ENCODE measurements at regions not wholly inside any gene's neighbourhood (a gene's known extent, or its start where the extent isn't known, plus 50 kb on each side); places are given as distances from the start of the nearest gene placed in this dataset.
"Not testable (repeated sequence)": the region's sequence is repeated elsewhere in the genome, so short reads cannot be mapped to it uniquely, and the experiment has no call there.

DNA sequence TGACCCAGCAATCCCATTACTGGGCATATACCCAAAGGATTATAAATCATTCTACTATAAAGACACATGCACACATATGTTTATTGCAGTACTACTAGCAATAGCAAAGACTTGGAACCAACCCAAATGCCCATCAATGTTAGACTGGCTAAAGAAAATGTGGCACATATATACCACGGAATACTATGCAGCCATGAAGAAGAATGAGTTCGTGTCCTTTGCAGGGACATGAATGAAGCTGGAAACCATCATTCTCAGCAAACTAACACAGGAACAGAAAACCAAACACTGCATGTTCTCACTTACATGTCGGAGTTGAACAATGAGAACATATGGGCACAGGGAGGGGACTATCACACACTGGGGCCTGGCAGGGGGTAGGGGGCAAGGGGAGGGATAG is 183.0 kb downstream of the HACE1 start:
- not testable (repeated sequence) for DNase-seq (ENCODE audit: low read depth); H3K4me3 ChIP-seq (ENCODE audit: low read depth, low read length)

DNA sequence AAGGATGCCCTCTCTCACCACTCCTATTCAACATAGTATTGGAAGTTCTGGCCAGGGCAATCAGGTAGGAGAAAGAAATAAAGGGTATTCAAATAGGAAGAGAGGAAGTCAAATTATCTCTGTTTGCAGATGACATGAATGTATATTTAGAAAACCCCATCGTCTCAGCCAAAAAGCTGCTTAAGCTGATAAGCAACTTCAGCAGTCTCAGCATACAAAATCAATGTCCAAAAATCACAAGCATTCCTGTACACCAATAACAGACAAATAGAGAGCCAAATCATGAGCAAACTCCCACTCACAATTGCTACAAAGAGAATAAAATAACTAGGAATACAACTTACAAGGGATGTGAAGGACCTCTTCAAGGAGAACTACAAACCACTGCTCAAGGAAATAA is 184.6 kb downstream of the HACE1 start:
- DNase-seq (ENCODE audit: low read depth) = not testable (repeated sequence)

DNA sequence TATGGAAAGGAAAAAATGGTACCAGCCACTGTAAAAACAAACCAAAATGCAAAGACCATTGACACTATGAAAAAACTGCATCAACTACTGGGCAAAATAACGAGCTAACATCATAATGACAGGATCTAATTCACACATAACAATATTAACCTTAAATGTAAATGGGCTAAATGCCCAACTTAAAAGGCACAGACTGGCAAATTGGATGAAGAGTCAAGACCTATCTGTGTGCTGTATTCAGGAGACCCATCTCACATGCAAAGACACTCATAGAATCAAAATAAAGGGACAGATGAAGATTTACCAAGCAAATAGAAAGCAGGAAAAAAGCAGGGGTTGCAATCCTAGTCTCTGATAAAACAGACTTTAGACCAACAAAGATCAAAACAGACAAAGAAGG is 186.6 kb downstream of the HACE1 start:
- H3K4me3 ChIP-seq (ENCODE audit: low read depth, low read length); DNase-seq (ENCODE audit: low read depth): not testable (repeated sequence)

More for the DNA sequence above, 184.6 kb downstream of the HACE1 start:
- H3K4me3 ChIP-seq (ENCODE audit: low read depth, low read length) = not testable (repeated sequence)

DNA sequence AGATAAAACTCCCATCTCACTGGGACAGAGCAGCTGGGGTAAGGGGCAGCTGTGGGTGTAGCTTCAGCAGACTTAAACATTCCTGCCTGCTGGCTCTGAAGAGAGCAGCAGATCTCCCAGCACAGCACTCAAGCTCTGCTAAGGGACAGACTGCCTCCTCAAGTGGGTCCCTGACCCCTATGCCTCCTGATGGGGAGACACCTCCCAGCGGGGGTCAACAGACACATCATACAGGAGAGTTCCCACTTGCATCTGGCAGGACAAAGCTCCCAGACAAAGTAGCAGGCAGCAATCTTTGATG is 188.2 kb downstream of the HACE1 start:
- DNase-seq (ENCODE audit: low read depth); H3K4me3 ChIP-seq (ENCODE audit: low read depth, low read length): not testable (repeated sequence)

DNA sequence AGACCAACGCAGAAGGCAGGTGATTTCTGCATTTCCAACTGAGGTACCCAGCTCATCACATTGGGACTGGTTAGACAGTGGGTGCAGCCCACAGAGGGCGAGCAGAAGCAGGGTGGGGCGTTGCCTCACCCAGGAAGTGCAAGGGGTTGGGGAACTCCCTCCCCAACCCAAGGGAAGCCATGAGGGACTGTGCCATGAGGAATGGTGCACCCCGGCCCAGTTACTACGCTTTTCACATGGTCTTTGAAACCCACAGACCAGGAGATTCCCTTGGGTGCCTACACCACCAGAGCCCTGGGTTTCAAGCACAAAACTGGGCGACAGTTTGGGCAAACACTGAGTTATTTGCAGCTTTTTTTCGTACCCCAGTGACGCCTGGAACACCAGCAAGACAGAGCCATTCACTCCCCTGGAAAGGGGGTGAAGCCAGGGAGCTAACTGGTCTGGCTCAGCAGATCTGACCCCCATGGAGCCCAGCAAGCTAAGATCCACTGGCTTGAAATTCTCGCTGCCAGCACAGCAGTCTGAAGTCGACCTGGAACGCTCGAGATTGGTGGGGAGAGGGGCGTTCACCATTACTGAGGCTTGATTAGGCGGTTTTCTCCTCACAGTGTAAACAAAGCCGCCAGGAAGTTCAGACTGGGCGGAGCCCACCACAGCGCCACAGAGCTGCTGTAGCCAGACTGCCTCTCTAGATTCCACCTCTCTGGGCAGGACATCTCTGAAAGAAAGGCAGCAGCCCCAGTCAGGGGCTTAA is 188.7 kb downstream of the HACE1 start:
- not testable (repeated sequence) for H3K4me3 ChIP-seq (ENCODE audit: low read depth, low read length); DNase-seq (ENCODE audit: low read depth)

DNA sequence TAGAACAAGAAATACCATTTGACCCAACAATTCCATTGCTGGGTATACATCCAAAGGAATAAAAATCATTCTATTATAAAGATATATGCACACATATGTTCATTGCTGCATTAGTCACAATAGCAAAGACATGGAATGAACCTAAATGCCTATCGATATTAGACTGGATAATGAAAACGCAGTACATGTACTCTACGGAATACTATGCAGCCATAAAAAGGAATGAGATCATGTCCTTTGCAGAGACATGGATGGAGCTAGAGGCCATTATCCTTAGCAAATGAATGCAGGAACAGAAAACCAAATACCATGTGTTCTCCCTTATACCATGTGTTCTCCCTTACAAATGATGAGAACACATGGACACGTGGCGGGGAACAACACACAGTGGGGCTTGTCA is 190.2 kb downstream of the HACE1 start:
- no peak for DNase-seq (ENCODE audit: low read depth)
- TF ChIP-seq, protein P1, sequence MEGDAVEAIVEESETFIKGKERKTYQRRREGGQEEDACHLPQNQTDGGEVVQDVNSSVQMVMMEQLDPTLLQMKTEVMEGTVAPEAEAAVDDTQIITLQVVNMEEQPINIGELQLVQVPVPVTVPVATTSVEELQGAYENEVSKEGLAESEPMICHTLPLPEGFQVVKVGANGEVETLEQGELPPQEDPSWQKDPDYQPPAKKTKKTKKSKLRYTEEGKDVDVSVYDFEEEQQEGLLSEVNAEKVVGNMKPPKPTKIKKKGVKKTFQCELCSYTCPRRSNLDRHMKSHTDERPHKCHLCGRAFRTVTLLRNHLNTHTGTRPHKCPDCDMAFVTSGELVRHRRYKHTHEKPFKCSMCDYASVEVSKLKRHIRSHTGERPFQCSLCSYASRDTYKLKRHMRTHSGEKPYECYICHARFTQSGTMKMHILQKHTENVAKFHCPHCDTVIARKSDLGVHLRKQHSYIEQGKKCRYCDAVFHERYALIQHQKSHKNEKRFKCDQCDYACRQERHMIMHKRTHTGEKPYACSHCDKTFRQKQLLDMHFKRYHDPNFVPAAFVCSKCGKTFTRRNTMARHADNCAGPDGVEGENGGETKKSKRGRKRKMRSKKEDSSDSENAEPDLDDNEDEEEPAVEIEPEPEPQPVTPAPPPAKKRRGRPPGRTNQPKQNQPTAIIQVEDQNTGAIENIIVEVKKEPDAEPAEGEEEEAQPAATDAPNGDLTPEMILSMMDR (IDR thresholded peaks at IDR 0.05; ENCODE audit: control insufficient read depth, extremely low read depth, insufficient read depth) = no peak
- no peak overlapping the region for H3K4me3 ChIP-seq (ENCODE audit: low read depth, low read length)

DNA sequence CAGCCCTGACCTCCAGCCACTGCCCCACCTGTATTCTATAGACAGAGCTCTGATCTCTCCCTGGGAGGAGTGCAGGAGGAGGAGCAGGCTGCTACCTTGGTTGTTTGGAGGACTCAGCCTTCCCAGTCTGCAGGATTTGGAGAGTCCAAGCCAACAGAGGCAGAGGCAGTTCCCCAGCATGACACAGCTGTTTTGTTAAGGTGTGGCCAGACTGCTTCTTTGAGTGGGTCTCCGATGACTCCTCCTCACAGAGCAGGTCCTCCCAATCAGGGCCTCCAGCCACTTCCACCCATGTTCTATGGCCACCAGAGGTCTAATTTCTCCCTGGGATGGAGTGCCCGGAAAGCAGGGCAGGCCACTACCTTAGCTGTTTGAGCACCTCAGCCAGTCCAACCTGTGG is 203.5 kb downstream of the HACE1 start:
- DNase-seq (ENCODE audit: low read depth) = no peak
- no peak overlapping the region for H3K4me3 ChIP-seq (ENCODE audit: low read depth, low read length)
- TF ChIP-seq, protein P1 (IDR thresholded peaks at IDR 0.05; ENCODE audit: control insufficient read depth, extremely low read depth, insufficient read depth) = no peak

DNA sequence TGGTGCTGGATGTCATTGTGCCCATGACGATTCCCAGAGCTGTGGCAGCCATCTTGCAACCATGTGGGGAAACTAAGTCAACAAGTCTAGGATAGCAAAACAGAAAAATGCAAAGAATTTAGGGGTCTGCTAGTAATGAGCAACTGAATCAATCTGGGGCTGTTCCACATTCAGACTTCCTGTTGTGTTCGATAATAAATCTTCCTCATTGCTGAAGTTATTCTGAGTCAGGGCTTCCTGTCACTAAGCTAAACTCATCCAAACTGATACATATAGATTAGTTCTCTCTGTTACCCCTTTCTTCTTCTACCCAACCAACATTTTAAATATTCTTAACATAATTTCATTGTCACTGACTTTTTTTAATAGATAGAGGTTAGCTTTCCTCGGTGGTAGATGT is 205.9 kb downstream of the HACE1 start:
- H3K4me3 ChIP-seq (ENCODE audit: low read depth, low read length) = no peak overlapping the region
- no peak for DNase-seq (ENCODE audit: low read depth)
- TF ChIP-seq, protein P1 (IDR thresholded peaks at IDR 0.05; ENCODE audit: control insufficient read depth, extremely low read depth, insufficient read depth) = no peak

DNA sequence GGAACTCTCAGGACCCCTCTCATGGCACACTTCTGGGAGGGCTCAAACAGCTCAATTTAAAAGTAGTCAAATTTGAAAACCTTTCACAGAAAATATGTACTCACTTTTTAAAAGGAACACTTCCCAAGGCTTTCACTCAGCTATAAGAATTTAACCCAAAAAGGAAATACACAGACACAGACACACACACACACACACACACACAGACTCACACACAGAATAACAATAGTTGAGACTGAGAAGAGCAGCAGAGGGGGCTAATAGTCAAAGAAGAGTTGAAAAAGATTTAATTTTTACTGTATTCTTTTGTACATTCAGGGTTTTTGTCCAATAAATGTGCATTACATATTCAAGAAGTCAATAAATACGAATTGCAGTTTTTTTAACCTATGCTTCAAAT is 211.4 kb downstream of the HACE1 start:
- H3K4me3 ChIP-seq (ENCODE audit: low read depth, low read length) = no peak overlapping the region
- no peak for DNase-seq (ENCODE audit: low read depth)
- TF ChIP-seq, protein P1 (IDR thresholded peaks at IDR 0.05; ENCODE audit: control insufficient read depth, extremely low read depth, insufficient read depth) = no peak

DNA sequence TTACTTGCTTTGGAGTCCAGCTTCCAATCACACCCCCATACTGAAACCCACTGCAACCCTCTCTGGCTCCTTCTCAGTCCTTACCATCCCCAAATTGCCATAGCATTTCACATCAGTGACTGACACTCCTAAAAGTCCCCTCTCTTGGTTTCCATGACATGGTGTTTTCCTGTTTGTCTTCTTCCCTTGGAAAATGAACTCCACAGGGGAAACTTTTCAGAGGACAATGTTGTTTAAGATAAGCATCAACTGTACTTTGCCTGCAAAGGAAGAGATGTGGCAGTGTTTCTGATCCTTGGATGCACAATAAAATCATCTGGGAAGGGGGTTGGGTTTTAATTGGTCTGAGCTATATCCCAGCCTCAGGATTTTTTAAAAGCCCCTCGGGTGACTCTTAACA is 214.9 kb downstream of the HACE1 start:
- no peak overlapping the region for H3K4me3 ChIP-seq (ENCODE audit: low read depth, low read length)
- DNase-seq (ENCODE audit: low read depth) = no peak
- TF ChIP-seq, protein P1 (IDR thresholded peaks at IDR 0.05; ENCODE audit: control insufficient read depth, extremely low read depth, insufficient read depth) = no peak

Measured in LNCaP clone FGC (cell line).